OCI-LY7 (cell line): ENCODE measurements at regions not wholly inside any gene's neighbourhood (a gene's known extent, or its start where the extent isn't known, plus 50 kb on each side); places are given as distances from the start of the nearest gene placed in this dataset.

Source experiments
- CTCF ChIP-seq: fragments of 200-600 bp; sonication (generic); conservative IDR thresholded peaks from 2 replicates; pipeline ENCODE4 v1.5.1; 2014; ENCODE audit warnings: mild to moderate bottlenecking, antibody characterized with exemption, low read length, moderate library complexity, mixed read lengths
- EZH2phosphoT487 ChIP-seq: fragments of 200-600 bp; sonication (generic); IDR thresholded peaks from 2 replicates; pipeline ENCODE4 v1.6.1; 2018; ENCODE audit warnings: low read depth, borderline replicate concordance, mild to moderate bottlenecking, mixed run types, antibody characterized with exemption, low read length, moderate library complexity, mixed read lengths

- TF ChIP-seq CTCF, result no peak
- no peak for TF ChIP-seq EZH2phosphoT487
Measured at GRCh38 chr16:54477714-54478113, 191.1 kb upstream of the IRX3 start.
